ENCODE measurements at regions not wholly inside any gene's neighbourhood (a gene's known extent, or its start where the extent isn't known, plus 50 kb on each side); places are given as distances from the start of the nearest gene placed in this dataset.

DNA sequence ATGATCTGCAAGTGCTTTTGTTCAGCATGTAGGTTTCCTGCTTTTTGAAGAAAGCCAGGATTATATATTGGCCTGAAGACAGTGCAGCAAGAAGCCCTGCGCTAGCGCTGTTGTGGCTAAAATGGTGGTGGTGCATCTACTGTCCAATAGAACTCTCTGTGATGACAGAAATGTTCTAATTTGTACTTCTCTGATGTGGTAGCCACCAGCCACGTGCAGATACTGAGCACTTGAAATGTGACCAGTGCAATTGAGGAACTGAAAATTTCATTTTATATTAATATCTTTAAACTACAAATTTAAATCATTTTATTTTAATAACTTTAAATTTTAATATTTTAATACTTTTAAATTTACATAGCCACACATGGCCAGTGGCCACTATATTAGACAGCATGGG is 73.0 kb upstream of the PAX6 start:
- H3K4me1 Mint-ChIP-seq (ENCODE audit: low read depth), result no peaks in the 10 kb centered on the region

DNA sequence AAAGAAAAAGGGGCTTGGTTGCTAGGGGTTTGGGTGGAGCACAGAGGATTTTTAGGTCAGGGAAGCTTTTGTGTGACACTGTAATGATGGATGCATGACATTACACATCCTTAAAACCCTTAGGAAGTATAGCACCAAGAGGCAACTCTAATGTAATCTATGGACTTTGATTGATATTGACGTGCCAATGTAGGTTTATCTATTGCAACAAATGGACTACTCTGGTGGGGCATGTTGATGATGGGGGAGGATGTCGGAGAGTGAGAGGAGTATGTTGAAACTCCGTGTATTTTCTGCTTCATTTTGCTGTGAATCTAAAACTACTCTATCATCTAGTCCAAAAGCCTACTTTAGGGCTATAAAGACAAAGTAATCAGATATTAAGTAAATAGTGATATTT is 72.3 kb upstream of the PAX6 start:
- Histone ChIP-seq H3K27ac (ENCODE audit: low read depth in 1 of 2, low read length in 2 of 2) (no peak overlapping the region), H3K36me3 (ENCODE audit: insufficient read depth, low read length) (no peaks in the 10 kb centered on the region), H3K9me3 (ENCODE audit: control insufficient read depth in 1 of 2, insufficient read depth in 1 of 2, low read length in 2 of 2) (peaks cover 0 to 5% of the 10 kb centered on the region in 2 experiments), H3K27me3 (ENCODE audit: control insufficient read depth in 1 of 2, insufficient read depth in 2 of 2, low read length in 2 of 2) (peaks cover 0 to 7% of the 10 kb centered on the region in 2 experiments), H3K4me1 (ENCODE audit: insufficient read depth, low read length) (no peaks in the 10 kb centered on the region), H3K4me3 (ENCODE audit: low read length) (no peak overlapping the region)
- Mint-ChIP-seq H3K4me1 (ENCODE audit: low read depth) (no peaks in the 10 kb centered on the region), H3K27me3 (peaks cover 44% of the 10 kb centered on the region), H3K36me3 (ENCODE audit: low read depth) (no peaks in the 10 kb centered on the region), H3K4me3 (no peak overlapping the region), H3K9me3 (no peaks in the 10 kb centered on the region), H3K27ac (no peak overlapping the region)
- TF ChIP-seq, protein P1, sequence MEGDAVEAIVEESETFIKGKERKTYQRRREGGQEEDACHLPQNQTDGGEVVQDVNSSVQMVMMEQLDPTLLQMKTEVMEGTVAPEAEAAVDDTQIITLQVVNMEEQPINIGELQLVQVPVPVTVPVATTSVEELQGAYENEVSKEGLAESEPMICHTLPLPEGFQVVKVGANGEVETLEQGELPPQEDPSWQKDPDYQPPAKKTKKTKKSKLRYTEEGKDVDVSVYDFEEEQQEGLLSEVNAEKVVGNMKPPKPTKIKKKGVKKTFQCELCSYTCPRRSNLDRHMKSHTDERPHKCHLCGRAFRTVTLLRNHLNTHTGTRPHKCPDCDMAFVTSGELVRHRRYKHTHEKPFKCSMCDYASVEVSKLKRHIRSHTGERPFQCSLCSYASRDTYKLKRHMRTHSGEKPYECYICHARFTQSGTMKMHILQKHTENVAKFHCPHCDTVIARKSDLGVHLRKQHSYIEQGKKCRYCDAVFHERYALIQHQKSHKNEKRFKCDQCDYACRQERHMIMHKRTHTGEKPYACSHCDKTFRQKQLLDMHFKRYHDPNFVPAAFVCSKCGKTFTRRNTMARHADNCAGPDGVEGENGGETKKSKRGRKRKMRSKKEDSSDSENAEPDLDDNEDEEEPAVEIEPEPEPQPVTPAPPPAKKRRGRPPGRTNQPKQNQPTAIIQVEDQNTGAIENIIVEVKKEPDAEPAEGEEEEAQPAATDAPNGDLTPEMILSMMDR (IDR thresholded peaks at IDR 0.05), result no peak
- DNase-seq, result no peak
- intact Hi-C loops (cut with DNase I, micrococcal nuclease), result no loop called here
- CTCF ChIA-PET, result no interaction called here
- no peak for ATAC-seq (ENCODE audit: poor library complexity)
- POLR2A ChIA-PET, result no interaction called here

More for the DNA sequence above, 73.0 kb upstream of the PAX6 start:
- ATAC-seq (ENCODE audit: poor library complexity), result no peak
- H3K9me3 Mint-ChIP-seq, result no peaks in the 10 kb centered on the region
- TF ChIP-seq, protein P1 (IDR thresholded peaks at IDR 0.05), result no peak
- H3K4me3 Mint-ChIP-seq, result no peak overlapping the region
- intact Hi-C loops (cut with DNase I, micrococcal nuclease), result no loop called here
- ChIA-PET POLR2A (no interaction called here), CTCF (no interaction called here)
- Histone ChIP-seq H3K9me3 (ENCODE audit: control insufficient read depth in 1 of 2, insufficient read depth in 1 of 2, low read length in 2 of 2) (peaks cover 0 to 5% of the 10 kb centered on the region in 2 experiments), H3K27ac (ENCODE audit: low read depth in 1 of 2, low read length in 2 of 2) (no peak overlapping the region), H3K4me1 (ENCODE audit: insufficient read depth, low read length) (no peaks in the 10 kb centered on the region), H3K27me3 (ENCODE audit: control insufficient read depth in 1 of 2, insufficient read depth in 2 of 2, low read length in 2 of 2) (peaks cover 0 to 7% of the 10 kb centered on the region in 2 experiments), H3K4me3 (ENCODE audit: low read length) (no peak overlapping the region), H3K36me3 (ENCODE audit: insufficient read depth, low read length) (no peaks in the 10 kb centered on the region)
- no peak overlapping the region for H3K27ac Mint-ChIP-seq
- H3K27me3 Mint-ChIP-seq, result peaks cover 45% of the 10 kb centered on the region
- no peak for DNase-seq
- H3K36me3 Mint-ChIP-seq (ENCODE audit: low read depth), result no peaks in the 10 kb centered on the region

DNA sequence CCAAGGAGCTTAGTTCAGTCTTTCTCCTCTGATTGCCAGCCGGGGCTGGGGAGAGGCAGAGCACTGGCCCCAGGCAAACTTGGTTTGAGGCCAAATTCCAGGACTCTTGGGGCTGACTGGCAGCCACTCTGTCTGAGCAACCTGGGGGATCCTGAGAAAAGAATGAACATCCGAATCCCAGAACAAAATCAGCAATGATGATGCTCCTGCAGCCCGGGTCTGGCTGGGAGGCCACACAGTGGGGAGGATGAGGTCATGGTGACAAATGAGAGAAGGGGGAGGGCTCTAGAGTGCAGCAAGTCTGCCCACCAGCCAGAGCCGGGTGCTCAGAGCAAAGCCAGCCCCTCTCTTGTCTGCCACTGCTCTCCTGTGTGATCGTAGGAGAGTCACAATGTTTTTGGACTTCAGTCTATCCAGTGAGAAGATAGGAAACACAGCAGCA is 71.8 kb upstream of the PAX6 start:
- DNase-seq (no peak), ATAC-seq (ENCODE audit: poor library complexity) (no peak)
- H3K9me3 ChIP-seq (ENCODE audit: control insufficient read depth in 1 of 2, insufficient read depth in 1 of 2, low read length in 2 of 2), result peaks cover 0 to 5% of the 10 kb centered on the region in 2 experiments
- no peaks in the 10 kb centered on the region for H3K36me3 Mint-ChIP-seq (ENCODE audit: low read depth)
- no peak overlapping the region for H3K4me3 Mint-ChIP-seq
- no peaks in the 10 kb centered on the region for H3K4me1 Mint-ChIP-seq (ENCODE audit: low read depth)
- ChIA-PET POLR2A (no interaction called here), CTCF (no interaction called here)
- peaks cover 46% of the 10 kb centered on the region for H3K27me3 Mint-ChIP-seq
- TF ChIP-seq, protein P1 (IDR thresholded peaks at IDR 0.05), result no peak
- no peaks in the 10 kb centered on the region for H3K36me3 ChIP-seq (ENCODE audit: insufficient read depth, low read length)
- intact Hi-C loops (cut with DNase I, micrococcal nuclease), result no loop called here
- peaks cover 0 to 7% of the 10 kb centered on the region in 2 experiments for H3K27me3 ChIP-seq (ENCODE audit: control insufficient read depth in 1 of 2, insufficient read depth in 2 of 2, low read length in 2 of 2)
- no peak overlapping the region for H3K27ac Mint-ChIP-seq
- no peaks in the 10 kb centered on the region for H3K9me3 Mint-ChIP-seq
- no peak overlapping the region for H3K27ac ChIP-seq (ENCODE audit: low read depth in 1 of 2, low read length in 2 of 2)
- no peaks in the 10 kb centered on the region for H3K4me1 ChIP-seq (ENCODE audit: insufficient read depth, low read length)
- H3K4me3 ChIP-seq (ENCODE audit: low read length), result no peak overlapping the region

Data from CD4-positive, alpha-beta T cell (primary cell).